WTC11 (cell line): ENCODE measurements at regions not wholly inside any gene's neighbourhood (a gene's known extent, or its start where the extent isn't known, plus 50 kb on each side); places are given as distances from the start of the nearest gene placed in this dataset.

Experiments used
- ATAC-seq: fragments of 200-7000 bp; cut with Tn5 transposase; 2 replicates; pipeline ENCODE4 v1.10.0; 2021; ENCODE audit warnings: mild to moderate bottlenecking, moderate library complexity
- CTCF ChIA-PET: fragments of 300-600 bp; sonication (Branson Sonifier 250); formaldehyde crosslinking; loops from one replicate; lab custom pipeline; 2021; ENCODE audit warnings: antibody characterized with exemption; lab: Charles Lee
- POLR2A ChIA-PET: fragments of 350-600 bp; sonication (Branson Sonifier 250); formaldehyde crosslinking; loops from one replicate; lab custom pipeline; 2021; ENCODE audit warnings: antibody characterized with exemption; lab: Charles Lee
- DNase-seq: peaks from one replicate; pipeline ENCODE4 v3.0.0; 2021; ENCODE audit warnings: low spot score
- H3K27ac Mint-ChIP-seq: 2 replicates; pipeline ENCODE4 v1.8.0; 2021; ENCODE audit warnings: mixed read lengths
- H3K27me3 Mint-ChIP-seq: 2 replicates; pipeline ENCODE4 v1.8.0; 2021; ENCODE audit warnings: low read depth, mild to moderate bottlenecking, moderate library complexity, mixed read lengths
- H3K36me3 Mint-ChIP-seq: 2 replicates; pipeline ENCODE4 v1.8.0; 2021; ENCODE audit warnings: mixed read lengths
- H3K4me1 Mint-ChIP-seq: 2 replicates; pipeline ENCODE4 v1.8.0; 2022; ENCODE audit warnings: mixed read lengths
- H3K4me3 Mint-ChIP-seq: 2 replicates; pipeline ENCODE4 v1.8.0; 2021; ENCODE audit warnings: mild to moderate bottlenecking, moderate library complexity, mixed read lengths
- H3K9me3 Mint-ChIP-seq: 2 replicates; pipeline ENCODE4 v1.8.0; 2021; ENCODE audit warnings: mixed read lengths
- ATF1 ChIP-seq: sonication (generic); formaldehyde crosslinking; IDR thresholded peaks from 2 replicates; pipeline ENCODE4 v1.8.1; 2023; ENCODE audit warnings: mild to moderate bottlenecking, moderate library complexity, missing genetic modification reagents
- ELF4 ChIP-seq: sonication (generic); formaldehyde crosslinking; IDR thresholded peaks from 2 replicates; pipeline ENCODE4 v1.8.1; 2022; ENCODE audit warnings: low read depth, mild to moderate bottlenecking, moderate library complexity, missing genetic modification reagents
- ESRRA ChIP-seq: sonication (generic); formaldehyde crosslinking; IDR thresholded peaks from 2 replicates; pipeline ENCODE4 v1.8.1; 2022; ENCODE audit warnings: mild to moderate bottlenecking, missing genetic modification reagents, borderline replicate concordance
- KAT7 ChIP-seq: sonication (generic); formaldehyde crosslinking; IDR thresholded peaks from 2 replicates; pipeline ENCODE4 v1.8.1; 2023; ENCODE audit warnings: missing genetic modification reagents, mild to moderate bottlenecking, borderline replicate concordance
- NR1H2 ChIP-seq: sonication (generic); formaldehyde crosslinking; IDR thresholded peaks from 2 replicates; pipeline ENCODE4 v1.9.0; 2021; ENCODE audit warnings: mild to moderate bottlenecking, moderate library complexity, missing genetic modification reagents
- SMAD4 ChIP-seq: sonication (generic); formaldehyde crosslinking; IDR thresholded peaks from 2 replicates; pipeline ENCODE4 v1.8.0; 2022; ENCODE audit warnings: mild to moderate bottlenecking, missing genetic modification reagents
- TEAD4 ChIP-seq: sonication (generic); formaldehyde crosslinking; IDR thresholded peaks from 2 replicates; pipeline ENCODE4 v1.8.0; 2022; ENCODE audit warnings: mild to moderate bottlenecking, missing genetic modification reagents
- TF ChIP-seq, protein P1 (sequence below): sonication (generic); formaldehyde crosslinking; IDR thresholded peaks from 2 replicates; pipeline ENCODE4 v1.8.0; 2023; ENCODE audit warnings: missing genetic modification reagents, mild to moderate bottlenecking, borderline replicate concordance
- TF ChIP-seq, protein P2 (sequence below): sonication (generic); formaldehyde crosslinking; conservative IDR thresholded peaks from 2 replicates; pipeline ENCODE4 v1.8.1; 2023; ENCODE audit warnings: mild to moderate bottlenecking, low read depth, missing genetic modification reagents, moderate library complexity
- TF ChIP-seq, protein P3 (sequence below): sonication (generic); formaldehyde crosslinking; IDR thresholded peaks from 2 replicates; pipeline ENCODE4 v1.8.0; 2023; ENCODE audit warnings: missing genetic modification reagents
- TF ChIP-seq, protein P4 (sequence below): fragments of 250-450 bp; sonication (Bioruptor Pico); IDR thresholded peaks from 2 replicates; pipeline ENCODE4 v1.9.0; 2021; ENCODE audit warnings: mild to moderate bottlenecking
- TF ChIP-seq, protein P5 (sequence below): sonication (generic); formaldehyde crosslinking; IDR thresholded peaks from 2 replicates; pipeline ENCODE4 v1.8.1; 2022; ENCODE audit warnings: mild to moderate bottlenecking, moderate library complexity, missing genetic modification reagents
- TF ChIP-seq, protein P6 (sequence below): sonication (generic); formaldehyde crosslinking; IDR thresholded peaks from 2 replicates; pipeline ENCODE4 v1.8.0; 2022; ENCODE audit warnings: mild to moderate bottlenecking, missing genetic modification reagents
- TF ChIP-seq, protein P7 (sequence below): sonication (generic); formaldehyde crosslinking; IDR thresholded peaks from 2 replicates; pipeline ENCODE4 v1.8.1; 2023; ENCODE audit warnings: mild to moderate bottlenecking, missing genetic modification reagents, borderline replicate concordance
- TF ChIP-seq, protein P8 (sequence below): fragments of 250-450 bp; sonication (Bioruptor Pico); IDR thresholded peaks from 2 replicates; pipeline ENCODE4 v1.8.0; 2021; ENCODE audit warnings: mild to moderate bottlenecking

DNA sequence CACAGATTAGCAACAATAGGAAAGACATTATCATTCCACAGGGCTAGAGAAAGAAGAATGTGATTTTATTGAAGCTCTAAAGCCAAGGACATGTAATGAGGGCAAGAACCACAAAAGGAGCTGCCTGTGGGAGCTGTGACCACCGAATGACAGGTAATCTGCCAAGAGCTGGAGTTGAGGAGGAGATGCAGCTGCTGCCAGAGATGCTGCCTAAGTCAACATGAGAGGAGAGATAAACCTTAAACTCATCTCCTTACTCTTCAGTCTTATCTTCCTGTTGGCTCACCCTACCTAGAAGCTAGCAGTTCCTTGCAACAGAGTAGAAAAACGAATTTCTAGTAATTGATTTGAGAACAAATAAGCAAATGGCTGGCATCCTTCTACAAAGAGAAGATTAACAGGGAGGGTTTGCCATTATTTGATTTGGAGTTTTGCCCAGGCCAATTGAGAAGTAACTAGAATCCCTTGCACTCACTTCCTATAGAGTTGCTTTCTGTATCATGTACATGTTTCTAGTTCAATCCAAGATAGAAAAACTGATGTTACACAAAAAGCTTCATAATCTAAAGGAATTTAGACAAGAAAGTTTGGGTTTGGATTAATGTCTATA, 539.2 kb downstream of the TLE1 start (continued):
- TF ChIP-seq, protein P1, sequence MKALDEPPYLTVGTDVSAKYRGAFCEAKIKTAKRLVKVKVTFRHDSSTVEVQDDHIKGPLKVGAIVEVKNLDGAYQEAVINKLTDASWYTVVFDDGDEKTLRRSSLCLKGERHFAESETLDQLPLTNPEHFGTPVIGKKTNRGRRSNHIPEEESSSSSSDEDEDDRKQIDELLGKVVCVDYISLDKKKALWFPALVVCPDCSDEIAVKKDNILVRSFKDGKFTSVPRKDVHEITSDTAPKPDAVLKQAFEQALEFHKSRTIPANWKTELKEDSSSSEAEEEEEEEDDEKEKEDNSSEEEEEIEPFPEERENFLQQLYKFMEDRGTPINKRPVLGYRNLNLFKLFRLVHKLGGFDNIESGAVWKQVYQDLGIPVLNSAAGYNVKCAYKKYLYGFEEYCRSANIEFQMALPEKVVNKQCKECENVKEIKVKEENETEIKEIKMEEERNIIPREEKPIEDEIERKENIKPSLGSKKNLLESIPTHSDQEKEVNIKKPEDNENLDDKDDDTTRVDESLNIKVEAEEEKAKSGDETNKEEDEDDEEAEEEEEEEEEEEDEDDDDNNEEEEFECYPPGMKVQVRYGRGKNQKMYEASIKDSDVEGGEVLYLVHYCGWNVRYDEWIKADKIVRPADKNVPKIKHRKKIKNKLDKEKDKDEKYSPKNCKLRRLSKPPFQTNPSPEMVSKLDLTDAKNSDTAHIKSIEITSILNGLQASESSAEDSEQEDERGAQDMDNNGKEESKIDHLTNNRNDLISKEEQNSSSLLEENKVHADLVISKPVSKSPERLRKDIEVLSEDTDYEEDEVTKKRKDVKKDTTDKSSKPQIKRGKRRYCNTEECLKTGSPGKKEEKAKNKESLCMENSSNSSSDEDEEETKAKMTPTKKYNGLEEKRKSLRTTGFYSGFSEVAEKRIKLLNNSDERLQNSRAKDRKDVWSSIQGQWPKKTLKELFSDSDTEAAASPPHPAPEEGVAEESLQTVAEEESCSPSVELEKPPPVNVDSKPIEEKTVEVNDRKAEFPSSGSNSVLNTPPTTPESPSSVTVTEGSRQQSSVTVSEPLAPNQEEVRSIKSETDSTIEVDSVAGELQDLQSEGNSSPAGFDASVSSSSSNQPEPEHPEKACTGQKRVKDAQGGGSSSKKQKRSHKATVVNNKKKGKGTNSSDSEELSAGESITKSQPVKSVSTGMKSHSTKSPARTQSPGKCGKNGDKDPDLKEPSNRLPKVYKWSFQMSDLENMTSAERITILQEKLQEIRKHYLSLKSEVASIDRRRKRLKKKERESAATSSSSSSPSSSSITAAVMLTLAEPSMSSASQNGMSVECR: no peak
- TF ChIP-seq ATF1 (CRISPR knock-in tag) (no peak), NR1H2 (CRISPR knock-in tag) (no peak), SMAD4 (no peak)
- TF ChIP-seq, protein P2, sequence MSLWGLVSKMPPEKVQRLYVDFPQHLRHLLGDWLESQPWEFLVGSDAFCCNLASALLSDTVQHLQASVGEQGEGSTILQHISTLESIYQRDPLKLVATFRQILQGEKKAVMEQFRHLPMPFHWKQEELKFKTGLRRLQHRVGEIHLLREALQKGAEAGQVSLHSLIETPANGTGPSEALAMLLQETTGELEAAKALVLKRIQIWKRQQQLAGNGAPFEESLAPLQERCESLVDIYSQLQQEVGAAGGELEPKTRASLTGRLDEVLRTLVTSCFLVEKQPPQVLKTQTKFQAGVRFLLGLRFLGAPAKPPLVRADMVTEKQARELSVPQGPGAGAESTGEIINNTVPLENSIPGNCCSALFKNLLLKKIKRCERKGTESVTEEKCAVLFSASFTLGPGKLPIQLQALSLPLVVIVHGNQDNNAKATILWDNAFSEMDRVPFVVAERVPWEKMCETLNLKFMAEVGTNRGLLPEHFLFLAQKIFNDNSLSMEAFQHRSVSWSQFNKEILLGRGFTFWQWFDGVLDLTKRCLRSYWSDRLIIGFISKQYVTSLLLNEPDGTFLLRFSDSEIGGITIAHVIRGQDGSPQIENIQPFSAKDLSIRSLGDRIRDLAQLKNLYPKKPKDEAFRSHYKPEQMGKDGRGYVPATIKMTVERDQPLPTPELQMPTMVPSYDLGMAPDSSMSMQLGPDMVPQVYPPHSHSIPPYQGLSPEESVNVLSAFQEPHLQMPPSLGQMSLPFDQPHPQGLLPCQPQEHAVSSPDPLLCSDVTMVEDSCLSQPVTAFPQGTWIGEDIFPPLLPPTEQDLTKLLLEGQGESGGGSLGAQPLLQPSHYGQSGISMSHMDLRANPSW: no peak
- TF ChIP-seq, protein P3, sequence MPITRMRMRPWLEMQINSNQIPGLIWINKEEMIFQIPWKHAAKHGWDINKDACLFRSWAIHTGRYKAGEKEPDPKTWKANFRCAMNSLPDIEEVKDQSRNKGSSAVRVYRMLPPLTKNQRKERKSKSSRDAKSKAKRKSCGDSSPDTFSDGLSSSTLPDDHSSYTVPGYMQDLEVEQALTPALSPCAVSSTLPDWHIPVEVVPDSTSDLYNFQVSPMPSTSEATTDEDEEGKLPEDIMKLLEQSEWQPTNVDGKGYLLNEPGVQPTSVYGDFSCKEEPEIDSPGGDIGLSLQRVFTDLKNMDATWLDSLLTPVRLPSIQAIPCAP (CRISPR knock-in tag): no peak
- TF ChIP-seq, protein P4, sequence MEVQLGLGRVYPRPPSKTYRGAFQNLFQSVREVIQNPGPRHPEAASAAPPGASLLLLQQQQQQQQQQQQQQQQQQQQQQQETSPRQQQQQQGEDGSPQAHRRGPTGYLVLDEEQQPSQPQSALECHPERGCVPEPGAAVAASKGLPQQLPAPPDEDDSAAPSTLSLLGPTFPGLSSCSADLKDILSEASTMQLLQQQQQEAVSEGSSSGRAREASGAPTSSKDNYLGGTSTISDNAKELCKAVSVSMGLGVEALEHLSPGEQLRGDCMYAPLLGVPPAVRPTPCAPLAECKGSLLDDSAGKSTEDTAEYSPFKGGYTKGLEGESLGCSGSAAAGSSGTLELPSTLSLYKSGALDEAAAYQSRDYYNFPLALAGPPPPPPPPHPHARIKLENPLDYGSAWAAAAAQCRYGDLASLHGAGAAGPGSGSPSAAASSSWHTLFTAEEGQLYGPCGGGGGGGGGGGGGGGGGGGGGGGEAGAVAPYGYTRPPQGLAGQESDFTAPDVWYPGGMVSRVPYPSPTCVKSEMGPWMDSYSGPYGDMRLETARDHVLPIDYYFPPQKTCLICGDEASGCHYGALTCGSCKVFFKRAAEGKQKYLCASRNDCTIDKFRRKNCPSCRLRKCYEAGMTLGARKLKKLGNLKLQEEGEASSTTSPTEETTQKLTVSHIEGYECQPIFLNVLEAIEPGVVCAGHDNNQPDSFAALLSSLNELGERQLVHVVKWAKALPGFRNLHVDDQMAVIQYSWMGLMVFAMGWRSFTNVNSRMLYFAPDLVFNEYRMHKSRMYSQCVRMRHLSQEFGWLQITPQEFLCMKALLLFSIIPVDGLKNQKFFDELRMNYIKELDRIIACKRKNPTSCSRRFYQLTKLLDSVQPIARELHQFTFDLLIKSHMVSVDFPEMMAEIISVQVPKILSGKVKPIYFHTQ (CRISPR knock-in tag): no peak
- TF ChIP-seq, protein P5, sequence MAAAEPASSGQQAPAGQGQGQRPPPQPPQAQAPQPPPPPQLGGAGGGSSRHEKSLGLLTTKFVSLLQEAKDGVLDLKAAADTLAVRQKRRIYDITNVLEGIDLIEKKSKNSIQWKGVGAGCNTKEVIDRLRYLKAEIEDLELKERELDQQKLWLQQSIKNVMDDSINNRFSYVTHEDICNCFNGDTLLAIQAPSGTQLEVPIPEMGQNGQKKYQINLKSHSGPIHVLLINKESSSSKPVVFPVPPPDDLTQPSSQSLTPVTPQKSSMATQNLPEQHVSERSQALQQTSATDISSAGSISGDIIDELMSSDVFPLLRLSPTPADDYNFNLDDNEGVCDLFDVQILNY (CRISPR knock-in tag): no peak

DNA sequence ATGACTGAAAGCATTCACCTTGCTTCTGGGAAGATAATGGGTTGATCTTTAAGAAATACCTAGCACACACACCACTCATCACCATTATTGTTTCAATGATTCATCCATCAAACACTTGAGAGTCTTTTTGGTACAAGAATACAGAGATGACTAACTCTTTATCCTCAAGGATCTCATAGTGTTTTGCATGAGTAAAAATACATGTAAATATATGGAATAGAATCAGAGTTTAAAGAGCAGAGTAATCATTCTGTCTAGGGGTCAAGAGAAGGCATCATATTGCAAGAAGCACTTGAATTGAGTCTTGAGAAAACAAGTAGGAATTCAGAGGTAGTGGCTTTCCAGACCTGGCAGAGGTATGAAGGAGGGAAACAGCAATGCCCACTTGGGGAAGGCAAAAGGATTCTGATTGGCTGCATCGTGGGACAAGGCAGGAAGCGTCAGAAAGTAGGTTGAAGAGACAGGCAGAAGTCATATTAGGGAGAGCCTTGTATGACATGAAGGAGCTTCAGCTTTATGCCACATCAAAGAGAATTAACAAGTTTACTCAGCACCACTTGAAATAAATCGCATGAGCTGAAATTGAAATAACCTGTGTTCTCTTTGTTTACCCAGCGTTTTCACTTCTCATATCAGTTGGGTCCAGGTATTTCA, 542.5 kb downstream of the TLE1 start:
- H3K27ac Mint-ChIP-seq: no peak overlapping the region
- H3K27me3 Mint-ChIP-seq: no peaks in the 10 kb centered on the region
- ChIA-PET POLR2A (no interaction called here), CTCF (no interaction called here)
- no peak overlapping the region for H3K4me3 Mint-ChIP-seq
- peaks cover 37% of the 10 kb centered on the region for H3K9me3 Mint-ChIP-seq
- peaks cover 18% of the 10 kb centered on the region for H3K36me3 Mint-ChIP-seq
- no peaks in the 10 kb centered on the region for H3K4me1 Mint-ChIP-seq
- no peak for ATAC-seq
- no peak for DNase-seq
- TF ChIP-seq, protein P6, sequence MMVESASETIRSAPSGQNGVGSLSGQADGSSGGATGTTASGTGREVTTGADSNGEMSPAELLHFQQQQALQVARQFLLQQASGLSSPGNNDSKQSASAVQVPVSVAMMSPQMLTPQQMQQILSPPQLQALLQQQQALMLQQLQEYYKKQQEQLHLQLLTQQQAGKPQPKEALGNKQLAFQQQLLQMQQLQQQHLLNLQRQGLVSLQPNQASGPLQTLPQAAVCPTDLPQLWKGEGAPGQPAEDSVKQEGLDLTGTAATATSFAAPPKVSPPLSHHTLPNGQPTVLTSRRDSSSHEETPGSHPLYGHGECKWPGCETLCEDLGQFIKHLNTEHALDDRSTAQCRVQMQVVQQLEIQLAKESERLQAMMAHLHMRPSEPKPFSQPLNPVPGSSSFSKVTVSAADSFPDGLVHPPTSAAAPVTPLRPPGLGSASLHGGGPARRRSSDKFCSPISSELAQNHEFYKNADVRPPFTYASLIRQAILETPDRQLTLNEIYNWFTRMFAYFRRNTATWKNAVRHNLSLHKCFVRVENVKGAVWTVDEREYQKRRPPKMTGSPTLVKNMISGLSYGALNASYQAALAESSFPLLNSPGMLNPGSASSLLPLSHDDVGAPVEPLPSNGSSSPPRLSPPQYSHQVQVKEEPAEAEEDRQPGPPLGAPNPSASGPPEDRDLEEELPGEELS: no peak
- TF ChIP-seq, protein P7, sequence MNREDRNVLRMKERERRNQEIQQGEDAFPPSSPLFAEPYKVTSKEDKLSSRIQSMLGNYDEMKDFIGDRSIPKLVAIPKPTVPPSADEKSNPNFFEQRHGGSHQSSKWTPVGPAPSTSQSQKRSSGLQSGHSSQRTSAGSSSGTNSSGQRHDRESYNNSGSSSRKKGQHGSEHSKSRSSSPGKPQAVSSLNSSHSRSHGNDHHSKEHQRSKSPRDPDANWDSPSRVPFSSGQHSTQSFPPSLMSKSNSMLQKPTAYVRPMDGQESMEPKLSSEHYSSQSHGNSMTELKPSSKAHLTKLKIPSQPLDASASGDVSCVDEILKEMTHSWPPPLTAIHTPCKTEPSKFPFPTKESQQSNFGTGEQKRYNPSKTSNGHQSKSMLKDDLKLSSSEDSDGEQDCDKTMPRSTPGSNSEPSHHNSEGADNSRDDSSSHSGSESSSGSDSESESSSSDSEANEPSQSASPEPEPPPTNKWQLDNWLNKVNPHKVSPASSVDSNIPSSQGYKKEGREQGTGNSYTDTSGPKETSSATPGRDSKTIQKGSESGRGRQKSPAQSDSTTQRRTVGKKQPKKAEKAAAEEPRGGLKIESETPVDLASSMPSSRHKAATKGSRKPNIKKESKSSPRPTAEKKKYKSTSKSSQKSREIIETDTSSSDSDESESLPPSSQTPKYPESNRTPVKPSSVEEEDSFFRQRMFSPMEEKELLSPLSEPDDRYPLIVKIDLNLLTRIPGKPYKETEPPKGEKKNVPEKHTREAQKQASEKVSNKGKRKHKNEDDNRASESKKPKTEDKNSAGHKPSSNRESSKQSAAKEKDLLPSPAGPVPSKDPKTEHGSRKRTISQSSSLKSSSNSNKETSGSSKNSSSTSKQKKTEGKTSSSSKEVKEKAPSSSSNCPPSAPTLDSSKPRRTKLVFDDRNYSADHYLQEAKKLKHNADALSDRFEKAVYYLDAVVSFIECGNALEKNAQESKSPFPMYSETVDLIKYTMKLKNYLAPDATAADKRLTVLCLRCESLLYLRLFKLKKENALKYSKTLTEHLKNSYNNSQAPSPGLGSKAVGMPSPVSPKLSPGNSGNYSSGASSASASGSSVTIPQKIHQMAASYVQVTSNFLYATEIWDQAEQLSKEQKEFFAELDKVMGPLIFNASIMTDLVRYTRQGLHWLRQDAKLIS (CRISPR knock-in tag): no peak
- TF ChIP-seq KAT7 (no peak), TEAD4 (CRISPR knock-in tag) (no peak), ELF4 (CRISPR knock-in tag) (no peak), ESRRA (CRISPR knock-in tag) (no peak)
- TF ChIP-seq, protein P8, sequence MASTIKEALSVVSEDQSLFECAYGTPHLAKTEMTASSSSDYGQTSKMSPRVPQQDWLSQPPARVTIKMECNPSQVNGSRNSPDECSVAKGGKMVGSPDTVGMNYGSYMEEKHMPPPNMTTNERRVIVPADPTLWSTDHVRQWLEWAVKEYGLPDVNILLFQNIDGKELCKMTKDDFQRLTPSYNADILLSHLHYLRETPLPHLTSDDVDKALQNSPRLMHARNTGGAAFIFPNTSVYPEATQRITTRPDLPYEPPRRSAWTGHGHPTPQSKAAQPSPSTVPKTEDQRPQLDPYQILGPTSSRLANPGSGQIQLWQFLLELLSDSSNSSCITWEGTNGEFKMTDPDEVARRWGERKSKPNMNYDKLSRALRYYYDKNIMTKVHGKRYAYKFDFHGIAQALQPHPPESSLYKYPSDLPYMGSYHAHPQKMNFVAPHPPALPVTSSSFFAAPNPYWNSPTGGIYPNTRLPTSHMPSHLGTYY (CRISPR knock-in tag): no peak
